OCI-LY3 (cell line): ENCODE measurements at regions not wholly inside any gene's neighbourhood (a gene's known extent, or its start where the extent isn't known, plus 50 kb on each side); places are given as distances from the start of the nearest gene placed in this dataset.

Experiments
- H2AFZ ChIP-seq: fragments of 200-600, 300-600 bp; shearing (Covaris generic); 2 replicates; pipeline ENCODE4 v1.6.0; 2014; ENCODE audit warnings: antibody characterized with exemption, low read depth, low read length
- H3K27ac ChIP-seq: fragments of 200-600, 300-600 bp; sonication (generic); 2 replicates; pipeline ENCODE4 v1.5.1; 2014; ENCODE audit warnings: mild to moderate bottlenecking, low read length, moderate library complexity, mixed read lengths
- H3K27me3 ChIP-seq: fragments of 200-600, 300-600 bp; sonication (generic); 2 replicates; pipeline ENCODE4 v1.6.1; 2014; ENCODE audit warnings: low read depth, low read length, mixed read lengths
- H3K36me3 ChIP-seq: fragments of 200-600, 300-600 bp; sonication (generic); replicated peaks from 2 replicates; pipeline ENCODE3; 2014; ENCODE audit warnings: low read depth, low read length, mixed read lengths
- H3K4me1 ChIP-seq: fragments of 300-600, 200-600 bp; sonication (generic); 2 replicates; pipeline ENCODE4 v1.6.1; 2014; ENCODE audit warnings: low read length, mixed read lengths
- H3K4me2 ChIP-seq: fragments of 200-600, 300-600 bp; sonication (generic); 2 replicates; pipeline ENCODE4 v1.6.1; 2014; ENCODE audit warnings: low read length, mixed read lengths
- H3K4me3 ChIP-seq: fragments of 300-600, 200-600 bp; sonication (generic); 2 replicates; pipeline ENCODE4 v1.5.1; 2014; ENCODE audit warnings: antibody characterized with exemption, mild to moderate bottlenecking, low read length, moderate library complexity
- H3K79me2 ChIP-seq: fragments of 300-600, 200-600 bp; shearing (Covaris generic); 2 replicates; pipeline ENCODE4 v1.6.1; 2014; ENCODE audit warnings: mild to moderate bottlenecking, low read length, mixed read lengths
- H3K9ac ChIP-seq: fragments of 300-600, 200-600 bp; shearing (Covaris generic); 2 replicates; pipeline ENCODE4 v1.6.0; 2014; ENCODE audit warnings: mild to moderate bottlenecking, low read length, moderate library complexity
- H3K9me3 ChIP-seq: fragments of 200-600, 300-600 bp; shearing (Covaris generic); 2 replicates; pipeline ENCODE4 v1.6.1; 2014; ENCODE audit warnings: low read length, mixed read lengths; ENCODE audit not compliant: insufficient read depth
- H4K20me1 ChIP-seq: fragments of 200-600, 300-600 bp; sonication (generic); 2 replicates; pipeline ENCODE4 v1.6.1; 2016; ENCODE audit warnings: low read length, mixed read lengths; ENCODE audit not compliant: insufficient read depth
- EZH2phosphoT487 ChIP-seq: fragments of 200-600 bp; shearing (Covaris generic); IDR thresholded peaks from 2 replicates; pipeline ENCODE4 v1.6.1; 2018; ENCODE audit warnings: antibody characterized with exemption, mixed run types, low read depth
- TF ChIP-seq, protein P1 (sequence below): fragments of 200-600, 300-600 bp; sonication (generic); IDR thresholded peaks from 2 replicates; pipeline ENCODE4 v1.5.1; 2014; ENCODE audit warnings: antibody characterized with exemption, low read length, low read depth

DNA sequence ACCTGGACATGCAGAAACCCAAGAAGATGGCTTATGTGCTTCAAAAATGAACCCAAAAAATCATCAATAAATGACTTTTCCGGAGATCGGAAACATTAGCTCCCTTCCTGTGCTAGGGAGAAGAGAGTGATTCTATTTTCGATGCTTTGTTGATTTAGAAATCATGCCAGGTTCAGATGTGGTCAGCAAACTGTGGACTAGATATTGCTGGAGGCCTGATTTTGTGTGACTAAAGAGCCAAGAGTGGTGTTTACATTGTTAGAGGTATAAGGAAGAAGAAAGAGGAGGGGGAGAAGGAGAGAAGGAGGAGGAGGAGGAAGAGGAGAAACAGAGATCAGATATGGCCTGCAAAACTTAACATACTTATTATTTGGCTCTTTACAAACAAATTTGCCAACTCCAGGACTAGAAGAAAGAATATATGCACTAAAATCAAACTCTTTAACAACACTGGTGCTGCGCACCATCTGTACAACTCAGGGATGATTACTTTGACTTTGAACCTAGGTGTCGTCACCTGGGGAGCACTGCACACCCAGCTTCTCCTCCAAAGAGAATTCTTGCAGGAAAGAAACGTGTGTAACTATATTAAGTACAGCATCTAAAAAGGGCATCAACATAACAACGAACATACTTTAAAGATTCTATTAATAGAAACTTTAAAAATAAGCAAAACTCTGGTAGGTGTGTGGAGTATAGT is 664.9 kb upstream of the LCORL start:
- Histone ChIP-seq H3K27ac (no peak overlapping the region), H3K4me2 (no peak overlapping the region), H3K36me3 (no peaks in the 10 kb centered on the region), H3K9me3 (no peaks in the 10 kb centered on the region), H2AFZ (no peak overlapping the region), H3K4me3 (no peak overlapping the region), H3K27me3 (no peaks in the 10 kb centered on the region), H4K20me1 (no peaks in the 10 kb centered on the region), H3K9ac (no peak overlapping the region), H3K79me2 (no peaks in the 10 kb centered on the region), H3K4me1 (peaks cover 7% of the 10 kb centered on the region)
- TF ChIP-seq, protein P1, sequence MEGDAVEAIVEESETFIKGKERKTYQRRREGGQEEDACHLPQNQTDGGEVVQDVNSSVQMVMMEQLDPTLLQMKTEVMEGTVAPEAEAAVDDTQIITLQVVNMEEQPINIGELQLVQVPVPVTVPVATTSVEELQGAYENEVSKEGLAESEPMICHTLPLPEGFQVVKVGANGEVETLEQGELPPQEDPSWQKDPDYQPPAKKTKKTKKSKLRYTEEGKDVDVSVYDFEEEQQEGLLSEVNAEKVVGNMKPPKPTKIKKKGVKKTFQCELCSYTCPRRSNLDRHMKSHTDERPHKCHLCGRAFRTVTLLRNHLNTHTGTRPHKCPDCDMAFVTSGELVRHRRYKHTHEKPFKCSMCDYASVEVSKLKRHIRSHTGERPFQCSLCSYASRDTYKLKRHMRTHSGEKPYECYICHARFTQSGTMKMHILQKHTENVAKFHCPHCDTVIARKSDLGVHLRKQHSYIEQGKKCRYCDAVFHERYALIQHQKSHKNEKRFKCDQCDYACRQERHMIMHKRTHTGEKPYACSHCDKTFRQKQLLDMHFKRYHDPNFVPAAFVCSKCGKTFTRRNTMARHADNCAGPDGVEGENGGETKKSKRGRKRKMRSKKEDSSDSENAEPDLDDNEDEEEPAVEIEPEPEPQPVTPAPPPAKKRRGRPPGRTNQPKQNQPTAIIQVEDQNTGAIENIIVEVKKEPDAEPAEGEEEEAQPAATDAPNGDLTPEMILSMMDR = no peak

- Histone ChIP-seq H3K27me3 (no peaks in the 10 kb centered on the region), H3K79me2 (no peaks in the 10 kb centered on the region), H3K36me3 (no peaks in the 10 kb centered on the region), H3K4me1 (no peaks in the 10 kb centered on the region), H4K20me1 (no peaks in the 10 kb centered on the region), H3K27ac (no peak overlapping the region), H3K9ac (no peak overlapping the region), H3K4me3 (no peak overlapping the region), H3K4me2 (no peak overlapping the region), H3K9me3 (no peaks in the 10 kb centered on the region), H2AFZ (no peak overlapping the region)
- no peak for TF ChIP-seq EZH2phosphoT487
- TF ChIP-seq, protein P1 = no peak
Observed at GRCh38 chr4:18684932-18685331, 663.4 kb upstream of the LCORL start.

- TF ChIP-seq, protein P1 = no peak
- no peak for TF ChIP-seq EZH2phosphoT487
- Histone ChIP-seq H2AFZ (no peak overlapping the region), H3K4me2 (no peak overlapping the region), H3K4me3 (no peak overlapping the region), H3K9me3 (no peaks in the 10 kb centered on the region), H3K27me3 (no peaks in the 10 kb centered on the region), H3K79me2 (no peaks in the 10 kb centered on the region), H3K4me1 (no peaks in the 10 kb centered on the region), H4K20me1 (no peaks in the 10 kb centered on the region), H3K36me3 (no peaks in the 10 kb centered on the region), H3K9ac (no peak overlapping the region), H3K27ac (no peak overlapping the region)
Observed at GRCh38 chr4:18676526-18676915, 655.0 kb upstream of the LCORL start.

- H3K27ac ChIP-seq = no peak overlapping the region
- no peak overlapping the region for H3K4me3 ChIP-seq
- no peaks in the 10 kb centered on the region for H3K36me3 ChIP-seq
- H2AFZ ChIP-seq = no peak overlapping the region
- H3K79me2 ChIP-seq = no peaks in the 10 kb centered on the region
- no peak overlapping the region for H3K9ac ChIP-seq
- H3K4me1 ChIP-seq = no peaks in the 10 kb centered on the region
- no peaks in the 10 kb centered on the region for H3K27me3 ChIP-seq
- H4K20me1 ChIP-seq = no peaks in the 10 kb centered on the region
- TF ChIP-seq EZH2phosphoT487 = no peak
- no peaks in the 10 kb centered on the region for H3K9me3 ChIP-seq
- H3K4me2 ChIP-seq = no peak overlapping the region
Observed at GRCh38 chr4:18675586-18676525, 654.3 kb upstream of the LCORL start.
